AG09309 (cell line): ENCODE measurements at regions not wholly inside any gene's neighbourhood (a gene's known extent, or its start where the extent isn't known, plus 50 kb on each side); places are given as distances from the start of the nearest gene placed in this dataset.

Experiments
- DNase-seq: peaks from one replicate; pipeline ENCODE4 v3.0.0-alpha.2; 2010; ENCODE audit warnings: low read depth
- H3K4me3 ChIP-seq: 2 replicates; pipeline ENCODE4 v1.5.1; 2011; ENCODE audit warnings: mild to moderate bottlenecking, low read depth, low read length, moderate library complexity; ENCODE audit not compliant: control insufficient read depth
- CTCF ChIP-seq: IDR thresholded peaks from 2 replicates; pipeline ENCODE4 v1.5.1; 2011; ENCODE audit warnings: mild to moderate bottlenecking, low read depth, low read length, inconsistent platforms; ENCODE audit not compliant: insufficient read depth, control insufficient read depth; ENCODE audit errors: missing control alignments

DNA sequence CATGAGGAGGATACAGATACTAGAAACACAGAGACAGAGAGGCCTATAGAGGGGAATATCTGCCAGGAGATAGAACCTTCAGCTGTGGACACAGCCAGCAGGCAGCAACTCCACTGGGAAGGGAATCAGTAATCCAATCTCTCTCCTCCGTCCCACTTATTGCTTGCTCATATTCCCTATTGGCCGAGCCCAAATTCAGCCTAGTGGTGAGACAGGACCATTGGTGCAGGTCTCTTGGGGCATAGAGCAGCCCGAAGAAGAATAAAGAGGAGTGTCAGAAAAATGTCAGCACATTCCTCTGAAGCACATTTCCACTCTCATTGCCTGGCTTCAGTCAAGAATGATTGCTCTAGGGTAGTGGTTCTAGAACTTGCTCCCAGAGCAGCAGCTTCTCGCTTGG is 1091.5 kb upstream of the GYPC start:
- DNase-seq: no peak
- H3K4me3 ChIP-seq: no peak overlapping the region
- TF ChIP-seq CTCF: no peak

- DNase-seq: no peak
- no peak for TF ChIP-seq CTCF
- H3K4me3 ChIP-seq: no peak overlapping the region
Measured at GRCh38 chr2:125566422-125566821, 1089.5 kb upstream of the GYPC start.

GRCh38 chr2:125567100-125567499 is 1088.9 kb upstream of the GYPC start:
- TF ChIP-seq CTCF: no peak
- no peak for DNase-seq
- no peak overlapping the region for H3K4me3 ChIP-seq

DNA sequence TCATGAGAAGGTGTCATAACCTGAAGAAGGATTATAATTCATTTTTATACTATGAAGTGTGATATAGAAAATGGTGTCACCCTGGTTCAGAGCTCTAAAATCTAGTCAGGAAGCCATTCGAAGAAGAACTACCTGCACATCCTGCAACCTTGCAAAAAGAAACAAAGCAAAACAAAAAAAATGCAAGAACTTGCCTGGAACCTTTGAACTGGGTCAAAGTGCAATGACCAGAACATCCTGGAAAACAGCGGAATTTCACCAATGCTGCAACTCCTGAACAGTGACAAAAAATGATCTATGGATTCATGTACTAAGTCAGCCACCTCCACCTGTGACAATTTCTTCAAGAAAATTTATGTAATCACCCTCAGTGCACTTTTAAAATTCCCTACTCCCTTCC is 1083.3 kb upstream of the GYPC start:
- H3K4me3 ChIP-seq: no peak overlapping the region
- no peak for TF ChIP-seq CTCF
- no peak for DNase-seq

DNA sequence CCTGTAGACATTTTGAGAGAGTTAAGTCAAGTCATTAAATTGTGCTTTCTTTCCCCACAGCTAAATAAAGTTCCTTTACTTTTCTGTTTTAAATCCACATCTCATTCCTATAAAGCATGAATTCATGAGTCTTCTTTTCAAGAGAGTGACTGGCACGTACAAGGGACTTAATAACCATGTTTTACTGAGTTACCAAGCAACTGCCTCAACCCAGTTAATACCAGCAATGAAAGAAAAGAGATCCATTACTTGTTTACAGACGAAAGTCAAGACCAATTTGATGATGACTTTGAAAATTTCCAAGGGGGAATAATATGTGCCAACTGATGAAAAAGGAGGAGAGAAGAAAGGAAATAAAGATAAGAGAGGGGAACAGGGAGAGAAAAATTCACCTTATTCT is 1082.5 kb upstream of the GYPC start:
- H3K4me3 ChIP-seq: no peak overlapping the region
- no peak for DNase-seq
- TF ChIP-seq CTCF: no peak

DNA sequence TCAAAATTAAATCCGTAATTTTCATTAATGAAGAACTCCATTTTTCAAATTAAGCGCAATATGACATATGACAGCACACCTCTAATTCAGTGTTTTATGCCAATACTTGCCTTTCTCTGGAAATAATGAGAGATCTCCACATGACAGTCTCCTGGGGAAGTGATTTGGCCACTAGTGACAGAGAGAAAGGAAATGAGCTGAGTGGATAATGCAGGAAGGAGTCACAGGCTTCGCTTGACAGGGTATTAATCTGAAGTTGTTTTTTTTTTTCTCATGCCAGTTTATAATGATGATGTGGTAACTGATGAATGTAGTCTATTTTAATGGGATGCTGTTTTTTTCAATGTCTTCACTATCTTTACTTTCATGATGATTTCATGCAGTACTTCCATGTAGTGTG is 1079.4 kb upstream of the GYPC start:
- H3K4me3 ChIP-seq: no peak overlapping the region
- DNase-seq: no peak
- TF ChIP-seq CTCF: no peak

DNA sequence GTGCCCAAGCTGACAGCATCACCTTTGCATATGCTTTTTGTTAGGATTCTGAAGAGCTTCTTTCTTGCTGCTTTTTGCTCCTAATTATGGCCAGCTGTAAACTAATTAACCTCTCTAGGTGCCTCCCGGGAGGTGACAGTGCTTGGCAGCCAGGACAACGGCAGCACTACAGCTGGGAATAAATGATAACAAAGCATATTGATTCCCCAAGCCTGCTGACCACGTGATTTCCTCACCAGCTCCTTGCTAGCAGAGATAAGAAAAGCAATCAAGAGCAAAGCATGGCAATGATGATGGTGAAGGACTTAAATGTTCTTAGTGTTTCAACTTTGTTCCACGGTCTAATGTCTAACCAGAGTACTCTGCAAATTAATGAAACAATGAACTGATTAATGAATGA is 1074.4 kb upstream of the GYPC start:
- H3K4me3 ChIP-seq: no peak overlapping the region
- no peak for DNase-seq
- TF ChIP-seq CTCF: no peak
